ENCODE measurements at regions not wholly inside any gene's neighbourhood (a gene's known extent, or its start where the extent isn't known, plus 50 kb on each side); places are given as distances from the start of the nearest gene placed in this dataset.

DNA sequence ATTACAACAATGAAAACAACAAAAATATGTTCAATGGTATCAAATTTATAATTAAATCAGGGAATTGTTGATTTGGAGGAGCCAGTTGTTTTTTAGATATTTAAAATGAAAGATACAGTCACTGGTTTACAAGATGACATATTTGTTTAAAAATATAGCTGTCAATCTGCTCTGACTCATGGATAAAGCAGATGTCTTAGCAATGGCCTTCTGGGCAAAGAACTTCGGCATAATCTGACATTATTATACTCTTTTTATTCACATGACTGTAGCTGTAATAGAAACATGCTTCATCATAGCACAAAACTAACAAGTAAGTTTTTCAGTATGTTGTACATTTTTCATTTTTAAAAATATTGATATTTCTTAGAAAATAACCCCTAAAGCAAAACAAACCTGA, 267.4 kb downstream of the CENPW start:
- H3K4me3 ChIP-seq = no peak overlapping the region
- TF ChIP-seq POLR2A (IDR thresholded peaks at IDR 0.05) (no peak), POLR2AphosphoS5 (IDR thresholded peaks at IDR 0.05) (no peak)
- TF ChIP-seq, protein P1, sequence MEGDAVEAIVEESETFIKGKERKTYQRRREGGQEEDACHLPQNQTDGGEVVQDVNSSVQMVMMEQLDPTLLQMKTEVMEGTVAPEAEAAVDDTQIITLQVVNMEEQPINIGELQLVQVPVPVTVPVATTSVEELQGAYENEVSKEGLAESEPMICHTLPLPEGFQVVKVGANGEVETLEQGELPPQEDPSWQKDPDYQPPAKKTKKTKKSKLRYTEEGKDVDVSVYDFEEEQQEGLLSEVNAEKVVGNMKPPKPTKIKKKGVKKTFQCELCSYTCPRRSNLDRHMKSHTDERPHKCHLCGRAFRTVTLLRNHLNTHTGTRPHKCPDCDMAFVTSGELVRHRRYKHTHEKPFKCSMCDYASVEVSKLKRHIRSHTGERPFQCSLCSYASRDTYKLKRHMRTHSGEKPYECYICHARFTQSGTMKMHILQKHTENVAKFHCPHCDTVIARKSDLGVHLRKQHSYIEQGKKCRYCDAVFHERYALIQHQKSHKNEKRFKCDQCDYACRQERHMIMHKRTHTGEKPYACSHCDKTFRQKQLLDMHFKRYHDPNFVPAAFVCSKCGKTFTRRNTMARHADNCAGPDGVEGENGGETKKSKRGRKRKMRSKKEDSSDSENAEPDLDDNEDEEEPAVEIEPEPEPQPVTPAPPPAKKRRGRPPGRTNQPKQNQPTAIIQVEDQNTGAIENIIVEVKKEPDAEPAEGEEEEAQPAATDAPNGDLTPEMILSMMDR (IDR thresholded peaks at IDR 0.05 in 8 of 11, conservative IDR thresholded peaks at IDR 0.05 in 3 of 11) = no peak
- no peaks in the 10 kb centered on the region for H3K4me1 ChIP-seq
- intact Hi-C loops (cut with DNase I; ENCODE audit: low total_unique reads) = no loop called here
- DNase-seq = no peak
- WGBS, 5 donors = 80 to 90% (median 85%) methylated on average over 1 of the region's 1 CpG
- H3K27ac ChIP-seq = no peak overlapping the region
- H3K9me3 ChIP-seq = peaks cover 0 to 36% (median 6%) of the 10 kb centered on the region in 8 donors
- H3K36me3 ChIP-seq = no peaks in the 10 kb centered on the region
- no peaks in the 10 kb centered on the region for H3K27me3 ChIP-seq (replicated peaks in 1 of 7)

DNA sequence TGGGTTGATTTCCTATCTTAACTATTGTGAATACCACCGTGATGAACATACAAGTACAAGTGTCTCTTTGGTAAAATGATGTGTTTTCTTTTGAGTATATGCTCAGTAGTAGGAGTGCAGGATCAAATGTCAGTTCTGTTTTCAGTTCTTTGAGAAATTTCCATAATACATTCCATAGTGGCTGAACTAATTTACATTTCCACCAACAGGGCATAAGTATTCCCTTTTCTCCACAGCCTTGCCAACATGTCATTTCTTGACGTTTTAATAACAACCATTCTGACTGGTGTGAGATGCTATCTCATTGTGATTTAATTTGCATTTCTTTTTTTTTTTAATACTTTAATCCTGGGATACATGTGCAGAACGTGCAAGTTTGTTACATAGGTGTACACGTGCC, 268.8 kb downstream of the CENPW start:
- no peak for TF ChIP-seq POLR2AphosphoS5 (IDR thresholded peaks at IDR 0.05)
- TF ChIP-seq, protein P1 (IDR thresholded peaks at IDR 0.05 in 8 of 11, conservative IDR thresholded peaks at IDR 0.05 in 3 of 11) = no peak
- no peak for TF ChIP-seq POLR2A (IDR thresholded peaks at IDR 0.05)
- Histone ChIP-seq H3K27me3 (replicated peaks in 1 of 7) (no peaks in the 10 kb centered on the region), H3K36me3 (no peaks in the 10 kb centered on the region), H3K27ac (no peak overlapping the region), H3K9me3 (peaks cover 0 to 39% (median 8%) of the 10 kb centered on the region in 8 donors), H3K4me1 (no peaks in the 10 kb centered on the region), H3K4me3 (no peak overlapping the region)
- intact Hi-C loops (cut with DNase I; ENCODE audit: low total_unique reads) = no loop called here
- WGBS, 5 donors = 76 to 87% (median 81%) methylated on average over 4 of the region's 4 CpGs
- DNase-seq = no peak

DNA sequence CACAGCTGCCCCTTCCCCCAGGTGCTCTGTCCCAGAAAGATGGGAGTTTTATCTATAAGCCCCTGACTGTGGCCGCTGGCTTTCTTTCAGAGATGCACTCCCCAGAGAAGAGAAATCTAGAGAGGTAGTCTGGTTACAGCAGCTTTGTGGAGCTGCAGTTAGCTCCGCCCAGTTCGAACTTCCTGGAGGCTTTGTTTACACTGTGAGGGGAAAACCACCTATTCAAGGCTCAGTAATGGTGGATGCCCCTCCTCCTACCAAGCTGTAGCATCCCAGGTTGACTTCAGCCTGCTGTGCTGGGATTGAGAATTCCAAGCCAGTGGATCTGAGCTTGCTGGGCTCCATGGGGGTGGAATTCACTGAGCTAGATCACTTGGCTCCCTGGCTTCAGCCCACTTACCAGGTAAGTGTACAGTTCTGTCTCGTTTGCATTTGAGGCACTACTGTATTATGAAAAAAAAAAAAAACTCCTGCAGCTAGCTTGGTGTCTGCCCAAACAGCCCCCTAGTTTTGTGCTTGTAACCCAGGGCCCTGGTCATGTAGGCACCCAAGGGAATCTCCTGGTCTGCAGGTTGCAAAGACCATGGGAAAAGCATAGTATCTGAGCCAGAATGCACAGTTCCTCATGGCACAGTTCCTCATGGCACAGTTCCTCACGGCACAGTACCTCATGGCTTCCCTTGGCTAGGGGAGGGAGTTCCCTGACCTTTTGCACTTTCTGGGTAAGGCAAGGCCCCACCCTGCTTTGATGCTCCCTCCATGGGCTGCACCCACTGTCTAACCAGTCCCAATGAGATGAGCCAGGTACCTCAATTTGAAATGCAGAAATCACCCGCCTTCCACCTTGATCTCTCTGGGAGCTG, 275.0 kb downstream of the CENPW start:
- peaks cover 0 to 26% (median 6%) of the 10 kb centered on the region in 8 donors for H3K9me3 ChIP-seq
- H3K4me1 ChIP-seq = no peaks in the 10 kb centered on the region
- no peak overlapping the region for H3K27ac ChIP-seq
- 68 to 86% (median 80%) methylated on average over 4 to 6 of the region's 6 CpGs for WGBS, 5 donors
- DNase-seq = no peak
- H3K36me3 ChIP-seq = no peaks in the 10 kb centered on the region
- TF ChIP-seq, protein P1 (IDR thresholded peaks at IDR 0.05 in 8 of 11, conservative IDR thresholded peaks at IDR 0.05 in 3 of 11) = no peak
- TF ChIP-seq POLR2A (IDR thresholded peaks at IDR 0.05) = no peak
- no peak for TF ChIP-seq POLR2AphosphoS5 (IDR thresholded peaks at IDR 0.05)
- no peaks in the 10 kb centered on the region for H3K27me3 ChIP-seq (replicated peaks in 1 of 7)
- intact Hi-C loops (cut with DNase I; ENCODE audit: low total_unique reads) = no loop called here
- H3K4me3 ChIP-seq = no peak overlapping the region

DNA sequence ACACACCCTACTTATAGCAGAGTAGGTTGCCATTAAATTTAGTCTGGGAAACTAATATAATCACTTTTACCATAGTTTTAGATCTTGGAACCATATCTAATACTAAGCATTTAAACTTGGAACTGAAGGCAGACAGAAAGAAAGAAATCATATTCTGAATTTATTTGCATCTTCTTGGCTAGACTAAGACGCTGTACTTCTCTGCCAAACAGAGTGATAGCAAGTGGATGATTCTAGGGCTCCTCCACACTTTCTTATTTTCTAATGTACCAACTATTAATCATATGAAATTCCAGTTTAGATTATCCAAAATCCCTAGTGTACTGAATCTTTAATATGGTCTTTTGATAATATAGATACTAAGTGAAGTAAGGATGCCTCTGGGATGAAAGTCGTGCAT, 277.0 kb downstream of the CENPW start:
- TF ChIP-seq POLR2AphosphoS5 (IDR thresholded peaks at IDR 0.05) (no peak), POLR2A (IDR thresholded peaks at IDR 0.05) (no peak)
- TF ChIP-seq, protein P1 (IDR thresholded peaks at IDR 0.05 in 8 of 11, conservative IDR thresholded peaks at IDR 0.05 in 3 of 11) = no peak
- no peaks in the 10 kb centered on the region for H3K27me3 ChIP-seq (replicated peaks in 1 of 7)
- no peak for DNase-seq
- WGBS, 5 donors = 44 to 80% (median 52%) methylated on average over 2 of the region's 2 CpGs
- intact Hi-C loops (cut with DNase I; ENCODE audit: low total_unique reads) = no loop called here
- H3K36me3 ChIP-seq = no peaks in the 10 kb centered on the region
- H3K4me3 ChIP-seq = no peak overlapping the region
- H3K9me3 ChIP-seq = peaks cover 0 to 11% (median 4%) of the 10 kb centered on the region in 8 donors
- H3K27ac ChIP-seq = no peak overlapping the region
- no peaks in the 10 kb centered on the region for H3K4me1 ChIP-seq

All from spleen (tissue), 11 donors.